HCT116 (cell line): ENCODE measurements at regions not wholly inside any gene's neighbourhood (a gene's known extent, or its start where the extent isn't known, plus 50 kb on each side); places are given as distances from the start of the nearest gene placed in this dataset.

ENCODE experiments used
- ATAC-seq: fragments of 200-7000 bp; cut with Tn5 transposase; 2 replicates; pipeline ENCODE4 v1.9.1; 2020; ENCODE audit warnings: mild to moderate bottlenecking, moderate library complexity
- BruUV-seq: library from RNA; stranded (reverse); fragments of 400-500 nt; replicated peaks from 2 replicates; lab custom pipeline; 2021; lab: Mats Ljungman, UMichigan
- CTCF ChIA-PET: fragments of 300-600 bp; sonication (Branson Sonifier 250); formaldehyde crosslinking; loops from one replicate; lab custom pipeline; 2021; ENCODE audit warnings: antibody characterized with exemption; lab: Charles Lee
- POLR2A ChIA-PET: fragments of 300-600, 350-600 bp; sonication (Branson Sonifier 250); formaldehyde crosslinking; loops from one replicate; lab custom pipeline; 2021; ENCODE audit warnings: antibody characterized with exemption; lab: Charles Lee
- RAD21 ChIA-PET, 2 experiments: fragments of 300-600 bp; sonication (Branson Sonifier 250); formaldehyde crosslinking; loops; one replicate each; lab custom pipeline; 2023; ENCODE audit warnings: low total read pairs in 2 of 2; ENCODE audit not compliant: uncharacterized antibody in 2 of 2, unreplicated experiment in 2 of 2, low non-redundant PET in 1 of 2; lab: Charles Lee
- DNase-seq: peaks from one replicate; pipeline ENCODE4 v3.0.0-alpha.2; 2010; ENCODE audit warnings: low read depth, low spot score
- H2AFZ ChIP-seq: fragments of 200-600 bp; shearing (Covaris generic), sonication (generic); 2 replicates; pipeline ENCODE4 v1.6.1; 2017; ENCODE audit warnings: low read depth, mixed run types, mixed read lengths, antibody characterized with exemption, low read length; ENCODE audit not compliant: poor library complexity, severe bottlenecking
- H3K27ac ChIP-seq: 2 replicates; pipeline ENCODE4 v1.5.1; 2012; ENCODE audit warnings: low read depth, low read length
- H3K27me3 ChIP-seq: fragments of 200-600 bp; sonication (generic); 2 replicates; pipeline ENCODE4 v1.6.1; 2016; ENCODE audit warnings: mixed run types, low read length, mixed read lengths; ENCODE audit not compliant: insufficient read depth
- H3K36me3 ChIP-seq, 2 experiments: fragments of 200-500 bp in 1 of 2; fragments of 200-600 bp in 1 of 2; sonication (Bioruptor generic) in 1 of 2; sonication (generic) in 1 of 2; 2 replicates each; pipeline versions ENCODE4 v1.5.1 to v1.6.1; 2014 to 2016; ENCODE audit warnings: low read length in 2 of 2, inconsistent platforms in 1 of 2, mixed read lengths in 1 of 2, mixed run types in 1 of 2; ENCODE audit not compliant: insufficient read depth in 2 of 2, control insufficient read depth in 1 of 2
- H3K4me1 ChIP-seq, 2 experiments: fragments of 200-600 bp in 1 of 2; sonication (generic) in 1 of 2; 2 replicates each; pipeline versions ENCODE4 v1.5.1 to v1.6.1; 2012 to 2017; ENCODE audit warnings: low read length in 2 of 2, inconsistent platforms in 1 of 2, mild to moderate bottlenecking in 1 of 2, mixed read lengths in 1 of 2, mixed run types in 1 of 2, moderate library complexity in 1 of 2; ENCODE audit not compliant: insufficient read depth in 2 of 2, control insufficient read depth in 1 of 2
- H3K4me2 ChIP-seq: fragments of 200-600 bp; sonication (generic); 2 replicates; pipeline ENCODE4 v1.6.1; 2017; ENCODE audit warnings: mixed run types, low read length, mixed read lengths
- H3K4me3 ChIP-seq, 2 experiments: fragments of 200-600 bp in 1 of 2; sonication (generic) in 1 of 2; replicated peaks in 1 of 2; 2 replicates each; pipeline ENCODE4 v1.5.1; 2011 to 2016; ENCODE audit warnings: low read length in 2 of 2, control low read depth in 1 of 2, low read depth in 1 of 2, mild to moderate bottlenecking in 1 of 2, mixed read lengths in 1 of 2, mixed run types in 1 of 2
- H3K79me2 ChIP-seq: fragments of 200-600 bp; sonication (generic); 2 replicates; pipeline ENCODE4 v1.6.1; 2017; ENCODE audit warnings: mild to moderate bottlenecking, mixed run types, low read length, moderate library complexity, mixed read lengths; ENCODE audit not compliant: insufficient read depth
- H3K9ac ChIP-seq: fragments of 200-600 bp; sonication (generic); 2 replicates; pipeline ENCODE4 v1.6.1; 2016; ENCODE audit warnings: low read length, mixed read lengths
- H3K9me2 ChIP-seq: fragments of 200-600 bp; sonication (generic), shearing (Covaris generic); 2 replicates; pipeline ENCODE4 v1.6.1; 2017; ENCODE audit warnings: mixed run types, mild to moderate bottlenecking, moderate library complexity; ENCODE audit not compliant: insufficient read depth
- H3K9me3 ChIP-seq, 2 experiments: fragments of 200-500 bp in 1 of 2; fragments of 200-600 bp in 1 of 2; sonication (Bioruptor generic) in 1 of 2; sonication (generic) in 1 of 2; 2 replicates each; pipeline ENCODE4 v1.6.1; 2014 to 2017; ENCODE audit warnings: low read length in 2 of 2, mixed read lengths in 2 of 2, inconsistent platforms in 1 of 2, low read depth in 1 of 2, mild to moderate bottlenecking in 1 of 2, mixed run types in 1 of 2, moderate library complexity in 1 of 2; ENCODE audit not compliant: control insufficient read depth in 1 of 2, insufficient read depth in 1 of 2
- H4K20me1 ChIP-seq: fragments of 200-600 bp; sonication (generic), shearing (Covaris generic); 2 replicates; pipeline ENCODE4 v1.6.1; 2017; ENCODE audit warnings: mixed run types, mild to moderate bottlenecking, moderate library complexity; ENCODE audit not compliant: insufficient read depth
- CBX3 ChIP-seq: IDR thresholded peaks from 2 replicates; pipeline ENCODE4 v1.6.1; 2012; ENCODE audit warnings: low read depth
- CEBPB ChIP-seq: IDR thresholded peaks from 2 replicates; pipeline ENCODE4 v1.6.1; 2012; ENCODE audit warnings: low read depth
- CTCF ChIP-seq, 3 experiments: fragments of 200-600 bp in 1 of 3; sonication (generic) in 1 of 3; IDR thresholded peaks in 2 of 3; conservative IDR thresholded peaks in 1 of 3; 2 replicates each; pipeline ENCODE4 v1.5.1; 2012 to 2017; ENCODE audit warnings: low read depth in 2 of 3, low read length in 2 of 3, antibody characterized with exemption in 1 of 3, borderline replicate concordance in 1 of 3, control low read depth in 1 of 3, mild to moderate bottlenecking in 1 of 3, mixed read lengths in 1 of 3, mixed run types in 1 of 3, moderate library complexity in 1 of 3; ENCODE audit not compliant: insufficient read depth in 1 of 3
- MAX ChIP-seq: IDR thresholded peaks from 2 replicates; pipeline ENCODE4 v1.6.1; 2012
- POLR2A ChIP-seq: IDR thresholded peaks from 2 replicates; pipeline ENCODE4 v1.7.0; 2011; ENCODE audit warnings: borderline replicate concordance; ENCODE audit not compliant: insufficient read depth, insufficient read length; ENCODE audit errors: extremely low read depth
- POLR2AphosphoS5 ChIP-seq: IDR thresholded peaks from 2 replicates; pipeline ENCODE4 v1.6.1; 2011; ENCODE audit warnings: mild to moderate bottlenecking, low read depth, low read length, moderate library complexity
- SRF ChIP-seq: IDR thresholded peaks from 2 replicates; pipeline ENCODE4 v1.6.1; 2012; ENCODE audit warnings: low read depth
- TCF7L2 ChIP-seq: IDR thresholded peaks from 2 replicates; pipeline ENCODE4 v1.7.0; 2011; ENCODE audit warnings: borderline replicate concordance, inconsistent platforms; ENCODE audit not compliant: insufficient read depth, insufficient read length; ENCODE audit errors: extremely low read depth
- ZBTB33 ChIP-seq: IDR thresholded peaks from 2 replicates; pipeline ENCODE4 v1.6.1; 2011; ENCODE audit warnings: mild to moderate bottlenecking, low read length, moderate library complexity; ENCODE audit not compliant: insufficient replicate concordance; ENCODE audit errors: extremely low read depth
- intact Hi-C: fragments of 100-400 bp; cut with micrococcal nuclease; formaldehyde crosslinking; loops from 2 replicates; pipeline ENCODE4 v1.10.0; 2022

- TF ChIP-seq CBX3, result no peak
- no peak for ATAC-seq
- Histone ChIP-seq H3K4me2 (no peak overlapping the region), H3K9me3 (no peaks in the 10 kb centered on the region), H3K4me3 (no peak overlapping the region), H3K4me1 (no peaks in the 10 kb centered on the region), H3K27me3 (no peaks in the 10 kb centered on the region), H3K9me2 (no peaks in the 10 kb centered on the region), H4K20me1 (no peaks in the 10 kb centered on the region), H3K9ac (no peak overlapping the region), H3K36me3 (no peaks in the 10 kb centered on the region), H3K27ac (no peak overlapping the region), H3K79me2 (no peaks in the 10 kb centered on the region), H2AFZ (no peak overlapping the region)
- no TSS peak for BruUV-seq
- ChIA-PET POLR2A (no interaction called here), CTCF (no interaction called here), RAD21 (no interaction called here)
- DNase-seq, result no peak
- intact Hi-C loops, result no loop called here
These were observed 613.2 kb downstream of the ISL1 start for GRCh38 chr5:51996356-51996861.

- DNase-seq (no peak), ATAC-seq (no peak)
- no TSS peak for BruUV-seq
- no peak overlapping the region for H2AFZ ChIP-seq
- H3K9me3 ChIP-seq, result no peaks in the 10 kb centered on the region
- intact Hi-C loops, result no loop called here
- ChIA-PET CTCF (no interaction called here), POLR2A (no interaction called here), RAD21 (no interaction called here)
- H3K36me3 ChIP-seq, result no peaks in the 10 kb centered on the region
- TF ChIP-seq CEBPB, result no peak
- no peak for TF ChIP-seq POLR2A
- H3K79me2 ChIP-seq, result no peaks in the 10 kb centered on the region
- H3K9me2 ChIP-seq, result no peaks in the 10 kb centered on the region
- no peaks in the 10 kb centered on the region for H4K20me1 ChIP-seq
- H3K9ac ChIP-seq, result no peak overlapping the region
- H3K4me2 ChIP-seq, result no peak overlapping the region
- no peaks in the 10 kb centered on the region for H3K27me3 ChIP-seq
- H3K27ac ChIP-seq, result no peak overlapping the region
- no peak overlapping the region for H3K4me3 ChIP-seq
- no peaks in the 10 kb centered on the region for H3K4me1 ChIP-seq
These were observed 614.3 kb downstream of the ISL1 start for GRCh38 chr5:51997500-51997899.

- RAD21 ChIA-PET, result no interaction called here
- H3K4me3 ChIP-seq, result no peak overlapping the region
- no peaks in the 10 kb centered on the region for H3K27me3 ChIP-seq
- no peak for TF ChIP-seq ZBTB33
- TF ChIP-seq CBX3, result no peak
- no peak for TF ChIP-seq POLR2AphosphoS5
- TF ChIP-seq SRF, result no peak
- TF ChIP-seq MAX, result no peak
- no peak for TF ChIP-seq TCF7L2
- TF ChIP-seq CTCF (IDR thresholded peaks at IDR 0.05 in 2 of 3, conservative IDR thresholded peaks at IDR 0.05 in 1 of 3; ENCODE audit: borderline replicate concordance in 1 of 3, insufficient read depth in 1 of 3, low read depth in 2 of 3, low read length in 2 of 3), result no peak
- TF ChIP-seq POLR2A, result no peak
- no peak overlapping the region for H3K27ac ChIP-seq
- intact Hi-C loops, result no loop called here
- H3K9me3 ChIP-seq, result no peaks in the 10 kb centered on the region
- BruUV-seq, result no TSS peak
- H3K79me2 ChIP-seq, result no peaks in the 10 kb centered on the region
- H3K9ac ChIP-seq, result no peak overlapping the region
- no peaks in the 10 kb centered on the region for H3K9me2 ChIP-seq
- no peaks in the 10 kb centered on the region for H3K36me3 ChIP-seq
- H2AFZ ChIP-seq, result no peak overlapping the region
- no peaks in the 10 kb centered on the region for H4K20me1 ChIP-seq
- CTCF ChIA-PET, result no interaction called here
- no peak overlapping the region for H3K4me2 ChIP-seq
- ATAC-seq, result no peak
- no peak for DNase-seq
- POLR2A ChIA-PET, result no interaction called here
- no peaks in the 10 kb centered on the region for H3K4me1 ChIP-seq
These were observed 614.7 kb downstream of the ISL1 start for GRCh38 chr5:51997949-51998348.
